PFSK-1 (cell line): ENCODE measurements at regions not wholly inside any gene's neighbourhood (a gene's known extent, or its start where the extent isn't known, plus 50 kb on each side); places are given as distances from the start of the nearest gene placed in this dataset.

Source experiments
- POLR2AphosphoS5 ChIP-seq: IDR thresholded peaks from 2 replicates; pipeline ENCODE4 v1.6.1; 2012; ENCODE audit warnings: low read depth, mild to moderate bottlenecking, control low read depth, low read length, moderate library complexity
- SIN3A ChIP-seq: IDR thresholded peaks from 2 replicates; pipeline ENCODE4 v1.6.1; 2012; ENCODE audit warnings: mild to moderate bottlenecking, low read length, moderate library complexity, borderline replicate concordance; ENCODE audit not compliant: insufficient read depth
- TF ChIP-seq, protein P1 (sequence below), 2 experiments: IDR thresholded peaks; 2 replicates each; pipeline versions ENCODE4 v1.6.1 to v1.8.0; 2011 to 2012; ENCODE audit warnings: low read depth in 2 of 2, low read length in 2 of 2, control low read depth in 1 of 2, inconsistent platforms in 1 of 2, mild to moderate bottlenecking in 1 of 2, moderate library complexity in 1 of 2; ENCODE audit not compliant: insufficient read depth in 1 of 2

DNA sequence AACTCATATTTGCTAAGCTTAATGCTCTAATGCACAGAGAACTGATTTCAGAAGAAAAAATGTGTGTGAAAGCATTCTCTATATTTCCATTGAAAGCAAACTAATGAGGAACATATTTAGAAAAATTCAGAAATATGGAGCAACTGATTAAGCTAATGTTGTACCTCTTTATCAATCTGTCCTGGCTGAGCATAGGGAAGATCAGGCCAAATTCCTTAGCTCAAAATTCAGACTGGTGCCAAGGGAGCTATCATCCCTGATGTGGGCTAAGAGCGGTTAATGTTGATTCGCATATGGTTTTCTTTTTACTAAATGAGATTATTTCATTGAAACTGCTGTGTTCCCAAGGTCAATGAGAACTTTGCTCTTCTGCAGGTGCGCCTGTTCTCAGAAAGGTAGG lies 93.9 kb upstream of the HS3ST5 start:
- TF ChIP-seq POLR2AphosphoS5 (no peak), SIN3A (no peak)
- TF ChIP-seq, protein P1, sequence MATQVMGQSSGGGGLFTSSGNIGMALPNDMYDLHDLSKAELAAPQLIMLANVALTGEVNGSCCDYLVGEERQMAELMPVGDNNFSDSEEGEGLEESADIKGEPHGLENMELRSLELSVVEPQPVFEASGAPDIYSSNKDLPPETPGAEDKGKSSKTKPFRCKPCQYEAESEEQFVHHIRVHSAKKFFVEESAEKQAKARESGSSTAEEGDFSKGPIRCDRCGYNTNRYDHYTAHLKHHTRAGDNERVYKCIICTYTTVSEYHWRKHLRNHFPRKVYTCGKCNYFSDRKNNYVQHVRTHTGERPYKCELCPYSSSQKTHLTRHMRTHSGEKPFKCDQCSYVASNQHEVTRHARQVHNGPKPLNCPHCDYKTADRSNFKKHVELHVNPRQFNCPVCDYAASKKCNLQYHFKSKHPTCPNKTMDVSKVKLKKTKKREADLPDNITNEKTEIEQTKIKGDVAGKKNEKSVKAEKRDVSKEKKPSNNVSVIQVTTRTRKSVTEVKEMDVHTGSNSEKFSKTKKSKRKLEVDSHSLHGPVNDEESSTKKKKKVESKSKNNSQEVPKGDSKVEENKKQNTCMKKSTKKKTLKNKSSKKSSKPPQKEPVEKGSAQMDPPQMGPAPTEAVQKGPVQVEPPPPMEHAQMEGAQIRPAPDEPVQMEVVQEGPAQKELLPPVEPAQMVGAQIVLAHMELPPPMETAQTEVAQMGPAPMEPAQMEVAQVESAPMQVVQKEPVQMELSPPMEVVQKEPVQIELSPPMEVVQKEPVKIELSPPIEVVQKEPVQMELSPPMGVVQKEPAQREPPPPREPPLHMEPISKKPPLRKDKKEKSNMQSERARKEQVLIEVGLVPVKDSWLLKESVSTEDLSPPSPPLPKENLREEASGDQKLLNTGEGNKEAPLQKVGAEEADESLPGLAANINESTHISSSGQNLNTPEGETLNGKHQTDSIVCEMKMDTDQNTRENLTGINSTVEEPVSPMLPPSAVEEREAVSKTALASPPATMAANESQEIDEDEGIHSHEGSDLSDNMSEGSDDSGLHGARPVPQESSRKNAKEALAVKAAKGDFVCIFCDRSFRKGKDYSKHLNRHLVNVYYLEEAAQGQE (IDR thresholded peaks at IDR 0.05; ENCODE audit: insufficient read depth in 1 of 2, low read depth in 2 of 2, low read length in 2 of 2) = no peak
